HEK293T (cell line): ENCODE measurements at regions not wholly inside any gene's neighbourhood (a gene's known extent, or its start where the extent isn't known, plus 50 kb on each side); places are given as distances from the start of the nearest gene placed in this dataset.

Source experiments
- ARNT ChIP-seq: fragments of 450-650 bp; IDR thresholded peaks from 2 replicates; pipeline ENCODE4 v1.6.1; 2017; ENCODE audit warnings: mild to moderate bottlenecking
- CTBP1 ChIP-seq: fragments of 450-650 bp; IDR thresholded peaks from 2 replicates; pipeline ENCODE4 v1.6.1; 2016; ENCODE audit warnings: borderline replicate concordance
- ELF4 ChIP-seq: fragments of 450-650 bp; IDR thresholded peaks from 2 replicates; pipeline ENCODE4 v1.6.1; 2017; ENCODE audit warnings: antibody characterized with exemption
- FOXK2 ChIP-seq: fragments of 450-650 bp; IDR thresholded peaks from 2 replicates; pipeline ENCODE4 v1.6.1; 2016; ENCODE audit warnings: mild to moderate bottlenecking
- FOXM1 ChIP-seq: fragments of 450-650 bp; IDR thresholded peaks from 2 replicates; pipeline ENCODE4 v1.6.1; 2017; ENCODE audit warnings: mild to moderate bottlenecking, borderline replicate concordance
- HDGF ChIP-seq: fragments of 450-650 bp; IDR thresholded peaks from 2 replicates; pipeline ENCODE4 v1.6.1; 2017; ENCODE audit warnings: antibody characterized with exemption, borderline replicate concordance
- SP1 ChIP-seq: fragments of 450-650 bp; IDR thresholded peaks from 2 replicates; pipeline ENCODE4 v1.6.1; 2017
- SUZ12 ChIP-seq: fragments of 450-650 bp; IDR thresholded peaks from 2 replicates; pipeline ENCODE4 v1.6.1; 2016; ENCODE audit warnings: mild to moderate bottlenecking
- TF ChIP-seq, protein P1 (sequence below): fragments of 450-650 bp; IDR thresholded peaks from 2 replicates; pipeline ENCODE4 v1.6.1; 2016

- TF ChIP-seq CTBP1 (no peak), FOXM1 (no peak), SUZ12 (no peak), ARNT (no peak), ELF4 (no peak), SP1 (no peak), HDGF (no peak), FOXK2 (no peak)
- TF ChIP-seq, protein P1, sequence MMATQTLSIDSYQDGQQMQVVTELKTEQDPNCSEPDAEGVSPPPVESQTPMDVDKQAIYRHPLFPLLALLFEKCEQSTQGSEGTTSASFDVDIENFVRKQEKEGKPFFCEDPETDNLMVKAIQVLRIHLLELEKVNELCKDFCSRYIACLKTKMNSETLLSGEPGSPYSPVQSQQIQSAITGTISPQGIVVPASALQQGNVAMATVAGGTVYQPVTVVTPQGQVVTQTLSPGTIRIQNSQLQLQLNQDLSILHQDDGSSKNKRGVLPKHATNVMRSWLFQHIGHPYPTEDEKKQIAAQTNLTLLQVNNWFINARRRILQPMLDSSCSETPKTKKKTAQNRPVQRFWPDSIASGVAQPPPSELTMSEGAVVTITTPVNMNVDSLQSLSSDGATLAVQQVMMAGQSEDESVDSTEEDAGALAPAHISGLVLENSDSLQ = no peak
Observed at GRCh38 chr3:46096781-46097180, 69.5 kb upstream of the XCR1 start.
